ENCODE measurements at regions not wholly inside any gene's neighbourhood (a gene's known extent, or its start where the extent isn't known, plus 50 kb on each side); places are given as distances from the start of the nearest gene placed in this dataset.

GRCh38 chr13:109846185-109846584 lies 59.8 kb upstream of the IRS2 start:
- DNase-seq, result no peak

GRCh38 chr13:109844396-109844795 lies 58.0 kb upstream of the IRS2 start:
- DNase-seq, result no peak

DNA sequence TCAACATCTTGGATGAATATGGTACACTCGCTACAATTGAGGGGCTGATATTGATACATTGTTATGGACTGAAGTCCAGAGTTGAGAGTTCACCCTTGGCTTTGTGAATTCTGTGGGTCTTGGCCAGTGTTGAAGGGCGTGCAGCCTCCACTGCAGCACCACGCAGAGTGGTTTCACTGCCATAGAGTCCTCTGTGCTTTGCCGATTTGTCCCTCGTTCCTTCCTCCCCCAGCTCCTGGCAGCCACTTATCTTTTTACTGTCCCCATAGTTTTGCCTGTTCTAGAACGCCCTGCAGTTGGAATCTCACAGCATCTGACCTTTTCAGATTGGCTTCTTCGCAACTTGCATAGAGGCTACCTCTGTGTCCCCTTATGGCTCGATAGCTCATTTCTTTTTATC lies 57.3 kb upstream of the IRS2 start:
- DNase-seq, result no peak

- DNase-seq, result no peak
These were observed 56.0 kb upstream of the IRS2 start for GRCh38 chr13:109842212-109842920.

DNA sequence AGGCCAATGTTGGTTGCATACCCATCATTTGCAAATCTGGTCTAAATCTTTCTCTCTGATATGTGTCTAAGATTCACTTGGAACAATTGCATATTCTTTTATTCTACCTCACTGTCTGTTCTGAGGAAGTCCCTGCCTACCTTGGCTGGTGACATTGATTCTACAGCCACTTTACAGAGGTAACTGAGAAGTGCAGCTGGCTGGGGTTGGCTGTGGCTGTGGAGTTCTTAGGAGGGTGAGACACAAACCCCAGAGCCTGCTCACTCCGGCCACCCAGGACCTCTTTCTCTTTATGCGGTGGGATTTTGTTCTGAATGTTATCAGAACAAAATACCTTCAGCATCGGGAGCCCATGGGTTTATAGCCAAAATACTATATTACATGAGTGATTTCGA lies 54.5 kb upstream of the IRS2 start:
- DNase-seq, result no peak

- no peak for DNase-seq
These were observed 54.0 kb upstream of the IRS2 start for GRCh38 chr13:109840201-109840892.

DNA sequence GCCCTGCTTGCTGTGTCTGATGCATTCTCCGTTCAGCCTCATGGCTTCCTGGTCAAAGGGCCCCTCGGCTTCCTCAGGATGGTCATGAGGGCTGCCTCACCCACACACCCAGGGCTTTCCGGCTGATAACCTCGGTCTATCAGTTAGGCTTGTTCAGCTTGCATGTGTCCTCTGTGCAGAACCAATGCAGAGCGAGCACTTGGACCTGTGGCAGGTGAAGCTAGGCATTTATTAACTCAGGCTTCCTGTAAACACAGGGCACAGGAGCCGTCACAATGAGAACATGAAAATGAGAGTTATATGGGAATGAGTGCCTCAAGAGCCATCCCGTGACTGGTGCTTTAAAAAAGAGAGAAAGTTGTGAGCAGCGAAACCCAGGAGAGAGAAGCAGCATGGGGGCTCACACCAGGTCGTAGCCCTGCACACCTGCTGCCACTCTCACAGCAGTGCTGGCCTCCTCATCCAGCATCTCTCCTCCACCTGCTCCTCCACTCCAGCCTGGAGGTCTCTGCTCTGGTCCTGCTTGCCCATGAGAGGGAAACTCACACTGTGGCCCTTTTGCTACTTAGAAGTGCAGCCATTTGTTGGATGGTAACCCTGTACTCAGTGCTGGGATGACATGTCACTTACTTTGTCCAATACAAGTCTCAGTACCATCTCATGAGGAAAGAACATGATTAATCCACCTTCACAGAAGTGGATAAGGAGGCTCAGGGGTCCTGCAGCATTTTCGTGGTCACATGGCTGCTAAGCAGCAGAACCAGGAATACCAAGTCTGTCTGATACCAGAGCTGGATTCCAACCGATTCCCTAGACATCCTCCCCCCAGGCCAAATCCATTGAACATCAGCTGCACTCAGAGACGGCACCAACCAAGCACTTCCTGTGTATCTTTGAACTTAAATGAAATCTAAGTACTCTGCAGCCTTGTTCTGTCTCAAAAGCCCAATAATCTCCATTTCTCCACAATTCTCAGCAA lies 50.5 kb upstream of the IRS2 start:
- DNase-seq, result peak; percentile 84
